ENCODE measurements at regions not wholly inside any gene's neighbourhood (a gene's known extent, or its start where the extent isn't known, plus 50 kb on each side); places are given as distances from the start of the nearest gene placed in this dataset.

- no peak for DNase-seq (ENCODE audit: low spot score)
- TF ChIP-seq CTCF (IDR thresholded peaks at IDR 0.05), result no peak
- Histone ChIP-seq H3K4me3 (no peak overlapping the region), H3K4me1 (ENCODE audit: control insufficient read depth in 1 of 2, low read depth in 2 of 2) (no peaks in the 10 kb centered on the region), H3K27ac (no peak overlapping the region), H3K27me3 (replicated peaks; ENCODE audit: insufficient read depth) (no peaks in the 10 kb centered on the region), H3K36me3 (no peaks in the 10 kb centered on the region), H3K9me3 (no peaks in the 10 kb centered on the region)
- no peak for ATAC-seq (ENCODE audit: insufficient number of reproducible peaks, low FRiP score, low read depth)
Observed at GRCh38 chr3:127483902-127484591, 106.5 kb downstream of the TPRA1 start.

- H3K27me3 ChIP-seq (replicated peaks; ENCODE audit: insufficient read depth), result no peaks in the 10 kb centered on the region
- ATAC-seq (ENCODE audit: insufficient number of reproducible peaks, low FRiP score, low read depth) (no peak), DNase-seq (ENCODE audit: low spot score) (no peak)
- no peaks in the 10 kb centered on the region for H3K4me1 ChIP-seq (ENCODE audit: control insufficient read depth in 1 of 2, low read depth in 2 of 2)
- H3K4me3 ChIP-seq, result no peak overlapping the region
- H3K27ac ChIP-seq, result no peak overlapping the region
- TF ChIP-seq CTCF (IDR thresholded peaks at IDR 0.05), result no peak
- H3K36me3 ChIP-seq, result no peaks in the 10 kb centered on the region
- no peaks in the 10 kb centered on the region for H3K9me3 ChIP-seq
Observed at GRCh38 chr3:127483005-127483641, 107.4 kb downstream of the TPRA1 start.

- TF ChIP-seq CTCF (IDR thresholded peaks at IDR 0.05), result no peak
- Histone ChIP-seq H3K27ac (no peak overlapping the region), H3K36me3 (no peaks in the 10 kb centered on the region), H3K4me3 (no peak overlapping the region), H3K27me3 (replicated peaks; ENCODE audit: insufficient read depth) (no peaks in the 10 kb centered on the region), H3K4me1 (ENCODE audit: control insufficient read depth in 1 of 2, low read depth in 2 of 2) (no peaks in the 10 kb centered on the region), H3K9me3 (no peaks in the 10 kb centered on the region)
- ATAC-seq (ENCODE audit: insufficient number of reproducible peaks, low FRiP score, low read depth) (no peak), DNase-seq (ENCODE audit: low spot score) (no peak)
Observed at GRCh38 chr3:127482216-127483004, 108.1 kb downstream of the TPRA1 start.

GRCh38 chr3:127480196-127480954 lies 110.2 kb downstream of the TPRA1 start:
- DNase-seq (ENCODE audit: low spot score), result no peak
- H3K4me3 ChIP-seq, result no peak overlapping the region
- H3K4me1 ChIP-seq (ENCODE audit: control insufficient read depth in 1 of 2, low read depth in 2 of 2), result no peaks in the 10 kb centered on the region
- no peak overlapping the region for H3K27ac ChIP-seq
- no peak for TF ChIP-seq CTCF (IDR thresholded peaks at IDR 0.05)
- H3K9me3 ChIP-seq, result no peaks in the 10 kb centered on the region
- no peak for ATAC-seq (ENCODE audit: insufficient number of reproducible peaks, low FRiP score, low read depth)
- no peaks in the 10 kb centered on the region for H3K27me3 ChIP-seq (replicated peaks; ENCODE audit: insufficient read depth)
- H3K36me3 ChIP-seq, result no peaks in the 10 kb centered on the region

- Histone ChIP-seq H3K4me3 (no peak overlapping the region), H3K4me1 (ENCODE audit: control insufficient read depth in 1 of 2, low read depth in 2 of 2) (no peaks in the 10 kb centered on the region), H3K27me3 (replicated peaks; ENCODE audit: insufficient read depth) (no peaks in the 10 kb centered on the region), H3K9me3 (no peaks in the 10 kb centered on the region), H3K27ac (no peak overlapping the region), H3K36me3 (no peaks in the 10 kb centered on the region)
- ATAC-seq (ENCODE audit: insufficient number of reproducible peaks, low FRiP score, low read depth) (no peak), DNase-seq (ENCODE audit: low spot score) (no peak)
- TF ChIP-seq CTCF (IDR thresholded peaks at IDR 0.05), result no peak
Observed at GRCh38 chr3:127479449-127479848, 111.1 kb downstream of the TPRA1 start.

Data from thoracic aorta (tissue), 2 donors.